Activated CD8-positive, alpha-beta memory T cell treated with anti-CD3 and anti-CD28 coated beads for 36 hours (primary cell): ENCODE measurements at regions not wholly inside any gene's neighbourhood (a gene's known extent, or its start where the extent isn't known, plus 50 kb on each side); places are given as distances from the start of the nearest gene placed in this dataset.

Experiments used
- CTCF ChIA-PET: fragments of 350-600 bp; sonication (Branson Sonifier 250); formaldehyde crosslinking; loops from one replicate; lab custom pipeline; 2021; ENCODE audit warnings: antibody characterized with exemption; lab: Charles Lee
- POLR2A ChIA-PET: fragments of 350-600 bp; sonication (Branson Sonifier 250); formaldehyde crosslinking; loops from one replicate; lab custom pipeline; 2021; ENCODE audit warnings: antibody characterized with exemption; lab: Charles Lee

GRCh38 chr11:76279038-76279437 is 72.7 kb upstream of the WNT11 start:
- POLR2A ChIA-PET, result no interaction called here
- CTCF ChIA-PET, result no interaction called here

- ChIA-PET CTCF (no interaction called here), POLR2A (no interaction called here)
Measured at GRCh38 chr11:76278526-76278925, 72.2 kb upstream of the WNT11 start.

- POLR2A ChIA-PET, result no interaction called here
- CTCF ChIA-PET, result no interaction called here
Measured at GRCh38 chr11:76277298-76278175, 71.2 kb upstream of the WNT11 start.

- ChIA-PET CTCF (no interaction called here), POLR2A (no interaction called here)
Measured at GRCh38 chr11:76276781-76277155, 70.5 kb upstream of the WNT11 start.

GRCh38 chr11:76276046-76276780 is 69.9 kb upstream of the WNT11 start:
- ChIA-PET CTCF (no interaction called here), POLR2A (no interaction called here)

GRCh38 chr11:76275446-76275845 is 69.1 kb upstream of the WNT11 start:
- ChIA-PET CTCF (no interaction called here), POLR2A (no interaction called here)

- POLR2A ChIA-PET, result no interaction called here
- CTCF ChIA-PET, result interaction anchor here (2.0 kb wide), 1 partner anchor 63 kb away, joined by 8 read pairs; no protein-coding TSS in a partner anchor
Measured at GRCh38 chr11:76271068-76271467, 64.8 kb upstream of the WNT11 start.

- ChIA-PET POLR2A (no interaction called here), CTCF (interaction anchor here (2.0 kb wide), 1 partner anchor 62 kb away, joined by 8 read pairs; no protein-coding TSS in a partner anchor)
Measured at GRCh38 chr11:76270389-76270788, 64.1 kb upstream of the WNT11 start.

GRCh38 chr11:76269661-76270261 is 63.5 kb upstream of the WNT11 start:
- ChIA-PET POLR2A (no interaction called here), CTCF (interaction anchor here (1.6 to 2.0 kb wide), 2 partner anchors 61 to 62 kb away, joined by 4 to 8 read pairs; no protein-coding TSS in a partner anchor)

GRCh38 chr11:76269247-76269646 is 62.9 kb upstream of the WNT11 start:
- POLR2A ChIA-PET, result no interaction called here
- CTCF ChIA-PET, result interaction anchor here (1.0 to 1.6 kb wide), 2 partner anchors 49 to 62 kb away, joined by 3 to 4 read pairs; no protein-coding TSS in a partner anchor

GRCh38 chr11:76268498-76268897 is 62.2 kb upstream of the WNT11 start:
- ChIA-PET CTCF (interaction anchor here (1.0 to 1.6 kb wide), 2 partner anchors 50 to 61 kb away, joined by 3 to 4 read pairs; no protein-coding TSS in a partner anchor), POLR2A (no interaction called here)

- ChIA-PET CTCF (no interaction called here), POLR2A (no interaction called here)
Measured at GRCh38 chr11:76267556-76267955, 61.3 kb upstream of the WNT11 start.

GRCh38 chr11:76266286-76267100 is 60.2 kb upstream of the WNT11 start:
- CTCF ChIA-PET, result no interaction called here
- POLR2A ChIA-PET, result interaction anchor here (0.7 to 1.1 kb wide), 2 partner anchors 56 to 68 kb away, joined by 3 read pairs; no protein-coding TSS in a partner anchor

- CTCF ChIA-PET, result no interaction called here
- POLR2A ChIA-PET, result no interaction called here
Measured at GRCh38 chr11:76265771-76266241, 59.5 kb upstream of the WNT11 start.

- ChIA-PET POLR2A (no interaction called here), CTCF (interaction anchor here (1.9 kb wide), 1 partner anchor 56 kb away, joined by 5 read pairs; no protein-coding TSS in a partner anchor)
Measured at GRCh38 chr11:76263657-76264056, 57.4 kb upstream of the WNT11 start.

GRCh38 chr11:76263166-76263565 is 56.9 kb upstream of the WNT11 start:
- POLR2A ChIA-PET, result no interaction called here

GRCh38 chr11:76260296-76260925 is 54.1 kb upstream of the WNT11 start:
- ChIA-PET CTCF (interaction anchor here (0.6 kb wide), 1 partner anchor 13 kb away, joined by 3 read pairs; no protein-coding TSS in a partner anchor), POLR2A (no interaction called here)

More at GRCh38 chr11:76263166-76263565, 56.9 kb upstream of the WNT11 start:
- CTCF ChIA-PET, result interaction anchor here (1.9 kb wide), 1 partner anchor 55 kb away, joined by 5 read pairs; no protein-coding TSS in a partner anchor

- ChIA-PET POLR2A (no interaction called here), CTCF (interaction anchor here (0.7 kb wide), 1 partner anchor 602 kb away, joined by 3 read pairs; no protein-coding TSS in a partner anchor)
Measured at GRCh38 chr11:76259299-76259908, 53.1 kb upstream of the WNT11 start.
